ENCODE measurements at regions not wholly inside any gene's neighbourhood (a gene's known extent, or its start where the extent isn't known, plus 50 kb on each side); places are given as distances from the start of the nearest gene placed in this dataset.
A peak's percentile ranks its signal among the peaks of the same experiment; 100 is the strongest.

GRCh38 chr1:235004276-235004675, 124.4 kb downstream of the TOMM20 start:
- H3K4me3 ChIP-seq (ENCODE audit: insufficient read depth, low read depth, low read length), result no peak overlapping the region
- peaks cover 2% of the 10 kb centered on the region for H3K9me3 Mint-ChIP-seq (ENCODE audit: unreplicated experiment)
- H3K36me3 Mint-ChIP-seq (ENCODE audit: low read depth, unreplicated experiment), result no peaks in the 10 kb centered on the region
- no peak overlapping the region for H2AFZ ChIP-seq (ENCODE audit: low read depth, low read length)
- H3K4me3 Mint-ChIP-seq (ENCODE audit: unreplicated experiment), result no peak overlapping the region
- no peaks in the 10 kb centered on the region for H3K27me3 Mint-ChIP-seq (ENCODE audit: low read depth, unreplicated experiment)
- no peak overlapping the region for H3K9ac ChIP-seq (ENCODE audit: low read length)
- no peaks in the 10 kb centered on the region for H3K79me2 ChIP-seq (ENCODE audit: insufficient read depth, low read length)
- H3K36me3 ChIP-seq (ENCODE audit: insufficient read depth, low read length), result no peaks in the 10 kb centered on the region
- no peak overlapping the region for H3K27ac ChIP-seq (ENCODE audit: low read depth, low read length)
- TF ChIP-seq CTCF (IDR thresholded peaks at IDR 0.05; ENCODE audit: insufficient read depth, low read depth, low read length) (no peak), EZH2 (IDR thresholded peaks at IDR 0.05; ENCODE audit: insufficient read depth, low read length) (no peak)
- FAIRE-seq (no peak), DNase-seq (ENCODE audit: low read depth) (no peak)
- H3K4me1 ChIP-seq (ENCODE audit: insufficient read depth, low read length), result peaks cover 3% of the 10 kb centered on the region
- no peaks in the 10 kb centered on the region for H3K9me3 ChIP-seq (ENCODE audit: insufficient read depth, low read depth, low read length)
- H3K27ac Mint-ChIP-seq (ENCODE audit: unreplicated experiment), result no peak overlapping the region
- H3K4me2 ChIP-seq (ENCODE audit: low read length), result no peak overlapping the region
- no peaks in the 10 kb centered on the region for H4K20me1 ChIP-seq (ENCODE audit: insufficient read depth, low read length)
- peaks cover 2% of the 10 kb centered on the region for H3K4me1 Mint-ChIP-seq (ENCODE audit: low read depth, unreplicated experiment)
- no peaks in the 10 kb centered on the region for H3K27me3 ChIP-seq (ENCODE audit: insufficient read depth, low read length)

- H3K36me3 Mint-ChIP-seq (ENCODE audit: low read depth, unreplicated experiment), result no peaks in the 10 kb centered on the region
- no peak overlapping the region for H3K4me3 Mint-ChIP-seq (ENCODE audit: unreplicated experiment)
- H3K27me3 Mint-ChIP-seq (ENCODE audit: low read depth, unreplicated experiment), result no peaks in the 10 kb centered on the region
- peaks cover 12% of the 10 kb centered on the region for H3K4me1 Mint-ChIP-seq (ENCODE audit: low read depth, unreplicated experiment)
- no peak overlapping the region for H3K27ac Mint-ChIP-seq (ENCODE audit: unreplicated experiment)
- Histone ChIP-seq H3K4me1 (ENCODE audit: insufficient read depth, low read length) (peaks cover 9% of the 10 kb centered on the region), H3K9me3 (ENCODE audit: insufficient read depth, low read depth, low read length) (no peaks in the 10 kb centered on the region), H3K36me3 (ENCODE audit: insufficient read depth, low read length) (no peaks in the 10 kb centered on the region), H3K4me3 (ENCODE audit: insufficient read depth, low read depth, low read length) (no peak overlapping the region), H4K20me1 (ENCODE audit: insufficient read depth, low read length) (no peaks in the 10 kb centered on the region), H3K79me2 (ENCODE audit: insufficient read depth, low read length) (no peaks in the 10 kb centered on the region), H3K9ac (ENCODE audit: low read length) (no peak overlapping the region), H2AFZ (ENCODE audit: low read depth, low read length) (no peak overlapping the region), H3K4me2 (ENCODE audit: low read length) (no peak overlapping the region), H3K27ac (ENCODE audit: low read depth, low read length) (no peak overlapping the region), H3K27me3 (ENCODE audit: insufficient read depth, low read length) (no peaks in the 10 kb centered on the region)
- DNase-seq (ENCODE audit: low read depth) (no peak), FAIRE-seq (no peak)
- TF ChIP-seq EZH2 (IDR thresholded peaks at IDR 0.05; ENCODE audit: insufficient read depth, low read length), result no peak
- TF ChIP-seq CTCF (IDR thresholded peaks at IDR 0.05; ENCODE audit: insufficient read depth, low read depth, low read length), result no peak
- no peaks in the 10 kb centered on the region for H3K9me3 Mint-ChIP-seq (ENCODE audit: unreplicated experiment)
Measured at GRCh38 chr1:235002706-235003300, 125.8 kb downstream of the TOMM20 start.

GRCh38 chr1:234999513-234999940, 129.1 kb downstream of the TOMM20 start:
- Histone ChIP-seq H3K9me3 (ENCODE audit: insufficient read depth, low read depth, low read length) (no peaks in the 10 kb centered on the region), H2AFZ (ENCODE audit: low read depth, low read length) (no peak overlapping the region), H3K27ac (ENCODE audit: low read depth, low read length) (no peak overlapping the region), H3K4me1 (ENCODE audit: insufficient read depth, low read length) (peaks cover 23% of the 10 kb centered on the region), H3K27me3 (ENCODE audit: insufficient read depth, low read length) (no peaks in the 10 kb centered on the region), H3K9ac (ENCODE audit: low read length) (no peak overlapping the region), H3K79me2 (ENCODE audit: insufficient read depth, low read length) (no peaks in the 10 kb centered on the region), H3K4me3 (ENCODE audit: insufficient read depth, low read depth, low read length) (no peak overlapping the region), H3K4me2 (ENCODE audit: low read length) (no peak overlapping the region), H3K36me3 (ENCODE audit: insufficient read depth, low read length) (no peaks in the 10 kb centered on the region), H4K20me1 (ENCODE audit: insufficient read depth, low read length) (no peaks in the 10 kb centered on the region)
- Mint-ChIP-seq H3K27me3 (ENCODE audit: low read depth, unreplicated experiment) (no peaks in the 10 kb centered on the region), H3K36me3 (ENCODE audit: low read depth, unreplicated experiment) (no peaks in the 10 kb centered on the region), H3K27ac (ENCODE audit: unreplicated experiment) (peak overlapping the region; percentile 62), H3K9me3 (ENCODE audit: unreplicated experiment) (no peaks in the 10 kb centered on the region), H3K4me1 (ENCODE audit: low read depth, unreplicated experiment) (peaks cover 25% of the 10 kb centered on the region), H3K4me3 (ENCODE audit: unreplicated experiment) (no peak overlapping the region)
- no peak for TF ChIP-seq CTCF (IDR thresholded peaks at IDR 0.05; ENCODE audit: insufficient read depth, low read depth, low read length)
- TF ChIP-seq EZH2 (IDR thresholded peaks at IDR 0.05; ENCODE audit: insufficient read depth, low read length), result no peak
- FAIRE-seq, result no peak
- no peak for DNase-seq (ENCODE audit: low read depth)

Data from astrocyte (in vitro differentiated cells and primary cell).